Tibial nerve (tissue), 4 donors: ENCODE measurements at regions not wholly inside any gene's neighbourhood (a gene's known extent, or its start where the extent isn't known, plus 50 kb on each side); places are given as distances from the start of the nearest gene placed in this dataset.

Source experiments
- EP300 ChIP-seq, 2 donors: sonication (generic); formaldehyde crosslinking; IDR thresholded peaks; one replicate each; pipeline ENCODE4 v1.6.1; 2017; ENCODE audit warnings: antibody characterized with exemption in 2 of 2, mild to moderate bottlenecking in 1 of 2
- POLR2A ChIP-seq, 2 donors: fragments of 450-650 bp; IDR thresholded peaks; one replicate each; pipeline ENCODE4 v1.6.1; 2017; ENCODE audit warnings: antibody characterized with exemption in 2 of 2, mild to moderate bottlenecking in 2 of 2, moderate library complexity in 2 of 2
- TF ChIP-seq, protein P1 (sequence below), 5 experiments: fragments of 200-600 bp in 3 of 5; fragments of 450-650 bp in 2 of 5; sonication (generic) in 3 of 5; IDR thresholded peaks; one replicate each; pipeline ENCODE4 v1.5.1; 2016 to 2019; ENCODE audit warnings: antibody characterized with exemption in 5 of 5, mild to moderate bottlenecking in 3 of 5, moderate library complexity in 2 of 5

DNA sequence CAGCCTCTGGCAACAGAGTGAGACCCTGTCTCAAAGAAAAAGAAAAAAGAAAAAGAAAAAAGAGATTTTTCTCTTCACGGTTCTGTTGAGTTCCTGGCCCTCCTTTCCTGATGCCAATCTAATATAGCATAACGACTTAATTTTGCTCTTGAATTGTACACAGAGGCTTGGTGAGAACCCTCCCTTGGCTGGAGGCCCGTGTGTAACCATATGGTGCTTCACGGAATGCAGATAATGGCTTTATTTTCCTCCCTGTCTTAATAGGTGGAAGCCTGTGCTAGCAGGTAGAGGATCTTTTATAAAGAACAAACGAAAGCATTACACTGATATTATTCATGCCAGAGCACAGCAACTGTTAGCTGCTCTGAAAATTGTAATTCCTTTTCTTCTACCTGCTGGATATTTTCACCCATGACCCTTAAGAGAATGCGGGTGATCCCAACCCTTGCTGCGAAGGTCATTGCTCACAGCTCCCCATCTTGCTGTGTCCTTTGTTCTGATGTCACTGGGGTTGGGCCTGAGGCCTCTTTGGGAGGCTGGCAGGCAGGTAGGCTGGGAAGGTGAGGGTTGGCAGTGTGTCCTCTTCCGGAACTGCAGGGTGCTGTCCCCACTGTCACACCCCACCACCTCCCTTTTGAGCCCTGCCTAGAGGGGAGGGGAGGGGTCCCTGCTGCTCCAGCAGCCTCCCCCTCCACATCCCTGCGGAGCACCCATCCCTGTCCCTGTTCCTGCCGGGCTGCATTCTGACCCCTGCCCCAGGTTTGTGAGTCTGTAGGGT lies 83.8 kb upstream of the STOX2 start:
- no peak for TF ChIP-seq POLR2A (IDR thresholded peaks at IDR 0.05)
- TF ChIP-seq, protein P1, sequence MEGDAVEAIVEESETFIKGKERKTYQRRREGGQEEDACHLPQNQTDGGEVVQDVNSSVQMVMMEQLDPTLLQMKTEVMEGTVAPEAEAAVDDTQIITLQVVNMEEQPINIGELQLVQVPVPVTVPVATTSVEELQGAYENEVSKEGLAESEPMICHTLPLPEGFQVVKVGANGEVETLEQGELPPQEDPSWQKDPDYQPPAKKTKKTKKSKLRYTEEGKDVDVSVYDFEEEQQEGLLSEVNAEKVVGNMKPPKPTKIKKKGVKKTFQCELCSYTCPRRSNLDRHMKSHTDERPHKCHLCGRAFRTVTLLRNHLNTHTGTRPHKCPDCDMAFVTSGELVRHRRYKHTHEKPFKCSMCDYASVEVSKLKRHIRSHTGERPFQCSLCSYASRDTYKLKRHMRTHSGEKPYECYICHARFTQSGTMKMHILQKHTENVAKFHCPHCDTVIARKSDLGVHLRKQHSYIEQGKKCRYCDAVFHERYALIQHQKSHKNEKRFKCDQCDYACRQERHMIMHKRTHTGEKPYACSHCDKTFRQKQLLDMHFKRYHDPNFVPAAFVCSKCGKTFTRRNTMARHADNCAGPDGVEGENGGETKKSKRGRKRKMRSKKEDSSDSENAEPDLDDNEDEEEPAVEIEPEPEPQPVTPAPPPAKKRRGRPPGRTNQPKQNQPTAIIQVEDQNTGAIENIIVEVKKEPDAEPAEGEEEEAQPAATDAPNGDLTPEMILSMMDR (IDR thresholded peaks at IDR 0.05), result no peak
- TF ChIP-seq EP300 (IDR thresholded peaks at IDR 0.05), result no peak
